NCI-H1930 (cell line): ENCODE measurements at regions not wholly inside any gene's neighbourhood (a gene's known extent, or its start where the extent isn't known, plus 50 kb on each side); places are given as distances from the start of the nearest gene placed in this dataset.

Source experiments
- DNase-seq, 2 experiments: peaks; one replicate each; lab custom pipeline; 2025; lab: John Stamatoyannopoulos, UW

- no peak for DNase-seq
Measured at GRCh38 chr6:44560458-44561059, 173.1 kb downstream of the CDC5L start.

- no peak for DNase-seq
Measured at GRCh38 chr6:44561060-44561623, 173.6 kb downstream of the CDC5L start.

- no peak for DNase-seq
Measured at GRCh38 chr6:44561832-44562665, 174.5 kb downstream of the CDC5L start.

- no peak for DNase-seq
Measured at GRCh38 chr6:44563397-44563796, 175.9 kb downstream of the CDC5L start.

- no peak for DNase-seq
Measured at GRCh38 chr6:44564906-44565524, 177.5 kb downstream of the CDC5L start.

GRCh38 chr6:44567406-44567805 is 179.9 kb downstream of the CDC5L start:
- DNase-seq = no peak

- DNase-seq = no peak
Measured at GRCh38 chr6:44569131-44569530, 181.6 kb downstream of the CDC5L start.

- DNase-seq = no peak
Measured at GRCh38 chr6:44569931-44570385, 182.5 kb downstream of the CDC5L start.

GRCh38 chr6:44571510-44571909 is 184.0 kb downstream of the CDC5L start:
- no peak for DNase-seq

- no peak for DNase-seq
Measured at GRCh38 chr6:44572346-44572745, 184.8 kb downstream of the CDC5L start.

GRCh38 chr6:44575644-44576043 is 188.1 kb downstream of the CDC5L start:
- DNase-seq = no peak

- no peak for DNase-seq
Measured at GRCh38 chr6:44576132-44576631, 188.7 kb downstream of the CDC5L start.

GRCh38 chr6:44580901-44581300 is 193.4 kb downstream of the CDC5L start:
- no peak for DNase-seq

- DNase-seq = no peak
Measured at GRCh38 chr6:44582930-44583329, 195.4 kb downstream of the CDC5L start.

GRCh38 chr6:44590471-44590870 is 203.0 kb downstream of the CDC5L start:
- no peak for DNase-seq

GRCh38 chr6:44593539-44593944 is 206.0 kb downstream of the CDC5L start:
- peak in 1 of 2 experiments; percentile 36 for DNase-seq

- no peak for DNase-seq
Measured at GRCh38 chr6:44594481-44594880, 207.0 kb downstream of the CDC5L start.

- no peak for DNase-seq
Measured at GRCh38 chr6:44598679-44599078, 211.2 kb downstream of the CDC5L start.

- DNase-seq = no peak
Measured at GRCh38 chr6:44599672-44600071, 212.2 kb downstream of the CDC5L start.

GRCh38 chr6:44603044-44603686 is 215.7 kb downstream of the CDC5L start:
- no peak for DNase-seq

- DNase-seq = no peak
Measured at GRCh38 chr6:44606504-44606903, 219.0 kb downstream of the CDC5L start.

- no peak for DNase-seq
Measured at GRCh38 chr6:44606976-44607375, 219.5 kb downstream of the CDC5L start.
